H9 (cell line): ENCODE measurements at regions not wholly inside any gene's neighbourhood (a gene's known extent, or its start where the extent isn't known, plus 50 kb on each side); places are given as distances from the start of the nearest gene placed in this dataset.

Source experiments
- DNase-seq: peaks from one replicate; pipeline ENCODE4 v3.0.0-alpha.2; 2017
- H2AFZ ChIP-seq: one replicate; pipeline ENCODE4 v1.6.1; 2013; ENCODE audit warnings: mild to moderate bottlenecking, low read length, control low read depth, moderate library complexity
- H2AK5ac ChIP-seq: 2 replicates; pipeline ENCODE4 v1.6.1; 2013; ENCODE audit warnings: low read length, control low read depth, mixed read lengths; ENCODE audit not compliant: insufficient read length
- H2BK120ac ChIP-seq: one replicate; pipeline ENCODE4 v1.6.1; 2013; ENCODE audit warnings: low read depth, mild to moderate bottlenecking, low read length, control low read depth, inconsistent platforms; ENCODE audit not compliant: poor library complexity, severe bottlenecking
- H2BK12ac ChIP-seq: 2 replicates; pipeline ENCODE4 v1.6.1; 2013; ENCODE audit warnings: low read length, control low read depth, mixed read lengths, low read depth; ENCODE audit not compliant: insufficient read length
- H2BK15ac ChIP-seq: 2 replicates; pipeline ENCODE4 v1.6.1; 2013; ENCODE audit warnings: low read depth, low read length, control low read depth
- H2BK20ac ChIP-seq: one replicate; pipeline ENCODE4 v1.6.1; 2013; ENCODE audit warnings: low read depth, mild to moderate bottlenecking, low read length, control low read depth, inconsistent platforms; ENCODE audit not compliant: poor library complexity, severe bottlenecking
- H2BK5ac ChIP-seq: 2 replicates; pipeline ENCODE4 v1.6.1; 2013; ENCODE audit warnings: low read length, control low read depth, mixed read lengths; ENCODE audit not compliant: insufficient read length
- H3K14ac ChIP-seq: 2 replicates; pipeline ENCODE4 v1.6.1; 2013; ENCODE audit warnings: low read length, control low read depth; ENCODE audit not compliant: insufficient read depth
- H3K18ac ChIP-seq: 2 replicates; pipeline ENCODE4 v1.6.1; 2013; ENCODE audit warnings: low read depth, mild to moderate bottlenecking, mixed read lengths, low read length, control low read depth; ENCODE audit not compliant: insufficient read length
- H3K23ac ChIP-seq: 2 replicates; pipeline ENCODE4 v1.6.1; 2013; ENCODE audit warnings: low read length, control low read depth, mixed read lengths, low read depth; ENCODE audit not compliant: insufficient read length
- H3K23me2 ChIP-seq: 2 replicates; pipeline ENCODE4 v1.6.1; 2013; ENCODE audit warnings: low read depth, mild to moderate bottlenecking, mixed read lengths, low read length, control low read depth; ENCODE audit not compliant: insufficient read length, poor library complexity, severe bottlenecking
- H3K27ac ChIP-seq: 2 replicates; pipeline ENCODE4 v1.5.1; 2013; ENCODE audit warnings: low read length, control low read depth, mixed read lengths, low read depth; ENCODE audit not compliant: insufficient read length
- H3K27me3 ChIP-seq: 2 replicates; pipeline ENCODE4 v1.6.1; 2013; ENCODE audit warnings: low read length, control low read depth, inconsistent platforms; ENCODE audit not compliant: insufficient read depth
- H3K4ac ChIP-seq: 2 replicates; pipeline ENCODE4 v1.6.1; 2013; ENCODE audit warnings: low read depth, mild to moderate bottlenecking, control low read depth, inconsistent platforms, low read length, moderate library complexity
- H3K4me1 ChIP-seq: 2 replicates; pipeline ENCODE4 v1.6.1; 2013; ENCODE audit warnings: low read length, control low read depth, inconsistent platforms; ENCODE audit not compliant: insufficient read depth
- H3K4me2 ChIP-seq: 2 replicates; pipeline ENCODE4 v1.6.1; 2013; ENCODE audit warnings: low read length, control low read depth, mixed read lengths; ENCODE audit not compliant: insufficient read length, insufficient read depth
- H3K56ac ChIP-seq: 2 replicates; pipeline ENCODE4 v1.6.1; 2013; ENCODE audit warnings: low read depth, mild to moderate bottlenecking, mixed read lengths, low read length, control low read depth; ENCODE audit not compliant: insufficient read length
- H3K79me1 ChIP-seq: 2 replicates; pipeline ENCODE4 v1.6.1; 2013; ENCODE audit warnings: low read depth, mild to moderate bottlenecking, moderate library complexity, low read length, control low read depth, inconsistent platforms; ENCODE audit not compliant: insufficient read depth, poor library complexity, severe bottlenecking
- H3K79me2 ChIP-seq: 2 replicates; pipeline ENCODE4 v1.6.1; 2013; ENCODE audit warnings: low read length, control low read depth, inconsistent platforms; ENCODE audit not compliant: insufficient read depth
- H3K9ac ChIP-seq: 2 replicates; pipeline ENCODE4 v1.6.1; 2013; ENCODE audit warnings: low read length, control low read depth, mixed read lengths; ENCODE audit not compliant: insufficient read length; ENCODE audit errors: extremely low read depth
- H3K9me3 ChIP-seq: one replicate; pipeline ENCODE4 v1.6.1; 2013; ENCODE audit warnings: low read depth, low read length, inconsistent platforms; ENCODE audit not compliant: control insufficient read depth
- H3T11ph ChIP-seq: one replicate; pipeline ENCODE4 v1.6.1; 2013; ENCODE audit warnings: mild to moderate bottlenecking, low read length, control low read depth, inconsistent platforms
- H4K20me1 ChIP-seq: one replicate; pipeline ENCODE4 v1.6.1; 2013; ENCODE audit not compliant: control insufficient read depth, insufficient read length, insufficient read depth
- H4K5ac ChIP-seq: 2 replicates; pipeline ENCODE4 v1.6.1; 2013; ENCODE audit warnings: low read depth, mild to moderate bottlenecking, mixed read lengths, low read length, control low read depth; ENCODE audit not compliant: insufficient read length
- H4K8ac ChIP-seq: replicated peaks from 2 replicates; pipeline ENCODE4 v1.6.1; 2013; ENCODE audit warnings: low read length, control low read depth, mixed read lengths, low read depth; ENCODE audit not compliant: insufficient read length
- H4K91ac ChIP-seq: 2 replicates; pipeline ENCODE4 v1.6.1; 2013; ENCODE audit warnings: low read depth, mild to moderate bottlenecking, moderate library complexity, mixed read lengths, low read length, control low read depth; ENCODE audit not compliant: insufficient read length
- H3K27ac Mint-ChIP-seq, 3 experiments: 2 replicates in 2 of 3; 3 replicates in 1 of 3; pipeline ENCODE4 v1.8.0; 2020 to 2021; ENCODE audit warnings: mixed read lengths in 3 of 3, mild to moderate bottlenecking in 1 of 3, moderate library complexity in 1 of 3
- H3K27me3 Mint-ChIP-seq: 2 replicates; pipeline ENCODE4 v1.8.0; 2021; ENCODE audit warnings: low read depth, mild to moderate bottlenecking, moderate library complexity, mixed read lengths
- H3K36me3 Mint-ChIP-seq, 3 experiments: 2 replicates in 2 of 3; 3 replicates in 1 of 3; pipeline ENCODE4 v1.8.0; 2020 to 2021; ENCODE audit warnings: low read depth in 3 of 3, mixed read lengths in 3 of 3; ENCODE audit not compliant: insufficient read depth in 1 of 3
- H3K4me1 Mint-ChIP-seq, 2 experiments: 2 replicates each; pipeline ENCODE4 v1.8.0; 2020; ENCODE audit warnings: mixed read lengths in 2 of 2
- H3K4me3 Mint-ChIP-seq, 2 experiments: 2 replicates in 1 of 2; 3 replicates in 1 of 2; pipeline ENCODE4 v1.8.0; 2020 to 2021; ENCODE audit warnings: mild to moderate bottlenecking in 2 of 2, mixed read lengths in 2 of 2, moderate library complexity in 1 of 2
- H3K9me3 Mint-ChIP-seq, 2 experiments: 2 replicates in 1 of 2; 3 replicates in 1 of 2; pipeline ENCODE4 v1.8.0; 2020; ENCODE audit warnings: mild to moderate bottlenecking in 2 of 2, mixed read lengths in 2 of 2, moderate library complexity in 1 of 2
- TF ChIP-seq, protein P1 (sequence below): fragments of 200-600 bp; sonication (generic); conservative IDR thresholded peaks from 3 replicates; pipeline ENCODE4 v1.8.0; 2021; ENCODE audit warnings: antibody characterized with exemption, mild to moderate bottlenecking

DNA sequence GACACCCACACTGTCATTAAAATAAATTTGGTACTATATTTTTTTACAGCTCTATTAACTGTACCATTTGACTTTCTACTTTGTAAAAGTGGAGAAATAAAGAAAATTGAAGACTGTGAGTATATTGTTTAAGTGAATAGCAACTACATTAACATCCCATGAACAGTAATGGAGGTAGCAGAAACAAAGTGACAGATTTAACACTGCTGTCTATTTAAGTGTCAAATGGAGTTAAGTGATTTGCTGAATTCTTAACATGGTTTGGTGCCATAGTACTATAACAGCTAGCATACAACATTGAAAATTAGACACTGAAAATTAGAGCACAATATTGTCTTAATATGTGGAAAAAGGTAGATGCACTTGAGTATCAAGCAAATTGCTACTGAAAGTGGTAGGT lies 76.2 kb downstream of the C4orf33 start:
- H2BK15ac ChIP-seq, result no peak overlapping the region
- no peak overlapping the region for H4K91ac ChIP-seq
- H2AFZ ChIP-seq, result no peak overlapping the region
- no peaks in the 10 kb centered on the region for H3K9me3 Mint-ChIP-seq
- H3K27me3 ChIP-seq, result no peaks in the 10 kb centered on the region
- H3K9me3 ChIP-seq, result no peaks in the 10 kb centered on the region
- H3K79me1 ChIP-seq, result no peaks in the 10 kb centered on the region
- no peaks in the 10 kb centered on the region for H3K27me3 Mint-ChIP-seq
- TF ChIP-seq, protein P1, sequence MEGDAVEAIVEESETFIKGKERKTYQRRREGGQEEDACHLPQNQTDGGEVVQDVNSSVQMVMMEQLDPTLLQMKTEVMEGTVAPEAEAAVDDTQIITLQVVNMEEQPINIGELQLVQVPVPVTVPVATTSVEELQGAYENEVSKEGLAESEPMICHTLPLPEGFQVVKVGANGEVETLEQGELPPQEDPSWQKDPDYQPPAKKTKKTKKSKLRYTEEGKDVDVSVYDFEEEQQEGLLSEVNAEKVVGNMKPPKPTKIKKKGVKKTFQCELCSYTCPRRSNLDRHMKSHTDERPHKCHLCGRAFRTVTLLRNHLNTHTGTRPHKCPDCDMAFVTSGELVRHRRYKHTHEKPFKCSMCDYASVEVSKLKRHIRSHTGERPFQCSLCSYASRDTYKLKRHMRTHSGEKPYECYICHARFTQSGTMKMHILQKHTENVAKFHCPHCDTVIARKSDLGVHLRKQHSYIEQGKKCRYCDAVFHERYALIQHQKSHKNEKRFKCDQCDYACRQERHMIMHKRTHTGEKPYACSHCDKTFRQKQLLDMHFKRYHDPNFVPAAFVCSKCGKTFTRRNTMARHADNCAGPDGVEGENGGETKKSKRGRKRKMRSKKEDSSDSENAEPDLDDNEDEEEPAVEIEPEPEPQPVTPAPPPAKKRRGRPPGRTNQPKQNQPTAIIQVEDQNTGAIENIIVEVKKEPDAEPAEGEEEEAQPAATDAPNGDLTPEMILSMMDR, result no peak
- H3K9ac ChIP-seq, result no peak overlapping the region
- H3K27ac ChIP-seq, result no peak overlapping the region
- no peak overlapping the region for H3K18ac ChIP-seq
- no peak overlapping the region for H3K56ac ChIP-seq
- no peak overlapping the region for H2BK20ac ChIP-seq
- no peak overlapping the region for H3K23ac ChIP-seq
- H3K4me2 ChIP-seq, result no peak overlapping the region
- H4K20me1 ChIP-seq, result no peaks in the 10 kb centered on the region
- no peaks in the 10 kb centered on the region for H3K4me1 ChIP-seq
- no peaks in the 10 kb centered on the region for H3K79me2 ChIP-seq
- no peak overlapping the region for H3K4ac ChIP-seq
- H3K14ac ChIP-seq, result no peak overlapping the region
- H2BK120ac ChIP-seq, result no peak overlapping the region
- no peak overlapping the region for H3T11ph ChIP-seq
- no peaks in the 10 kb centered on the region for H3K23me2 ChIP-seq
- peaks cover 0 to 6% of the 10 kb centered on the region in 2 experiments; a peak in 3 of 4 replicates for H3K4me1 Mint-ChIP-seq
- H4K5ac ChIP-seq, result no peak overlapping the region
- no peak overlapping the region for H3K4me3 Mint-ChIP-seq
- H4K8ac ChIP-seq, result no peak overlapping the region
- H3K27ac Mint-ChIP-seq, result no peak overlapping the region
- no peak for DNase-seq
- H2BK5ac ChIP-seq, result no peak overlapping the region
- no peak overlapping the region for H2BK12ac ChIP-seq
- H2AK5ac ChIP-seq, result no peak overlapping the region
- no peaks in the 10 kb centered on the region for H3K36me3 Mint-ChIP-seq
